GM19438 (cell line): ENCODE measurements at regions not wholly inside any gene's neighbourhood (a gene's known extent, or its start where the extent isn't known, plus 50 kb on each side); places are given as distances from the start of the nearest gene placed in this dataset.

ENCODE experiments used
- ATAC-seq: cut with Tn5 transposase; IDR thresholded peaks from one replicate; pipeline ENCODE4 v1.9.1; 2021; ENCODE audit warnings: low read depth; ENCODE audit not compliant: unreplicated experiment

- ATAC-seq: no peak
Measured at GRCh38 chr16:65521633-65522328, 399.9 kb upstream of the CDH11 start.

GRCh38 chr16:65519402-65519801 lies 397.5 kb upstream of the CDH11 start:
- no peak for ATAC-seq

GRCh38 chr16:65515193-65515592 lies 393.3 kb upstream of the CDH11 start:
- ATAC-seq: no peak

- no peak for ATAC-seq
Measured at GRCh38 chr16:65510850-65511249, 389.0 kb upstream of the CDH11 start.

- ATAC-seq: no peak
Measured at GRCh38 chr16:65510241-65510640, 388.4 kb upstream of the CDH11 start.

GRCh38 chr16:65509172-65509571 lies 387.3 kb upstream of the CDH11 start:
- ATAC-seq: no peak

- no peak for ATAC-seq
Measured at GRCh38 chr16:65500919-65501318, 379.1 kb upstream of the CDH11 start.

GRCh38 chr16:65500007-65500406 lies 378.1 kb upstream of the CDH11 start:
- ATAC-seq: no peak

- no peak for ATAC-seq
Measured at GRCh38 chr16:65499566-65499965, 377.7 kb upstream of the CDH11 start.

- no peak for ATAC-seq
Measured at GRCh38 chr16:65497571-65497970, 375.7 kb upstream of the CDH11 start.

GRCh38 chr16:65495106-65495505 lies 373.2 kb upstream of the CDH11 start:
- no peak for ATAC-seq

- ATAC-seq: no peak
Measured at GRCh38 chr16:65494609-65495008, 372.7 kb upstream of the CDH11 start.

- ATAC-seq: no peak
Measured at GRCh38 chr16:65494080-65494479, 372.2 kb upstream of the CDH11 start.

- no peak for ATAC-seq
Measured at GRCh38 chr16:65490286-65490685, 368.4 kb upstream of the CDH11 start.

GRCh38 chr16:65489531-65490023 lies 367.7 kb upstream of the CDH11 start:
- no peak for ATAC-seq

- ATAC-seq: no peak
Measured at GRCh38 chr16:65487231-65487630, 365.4 kb upstream of the CDH11 start.

GRCh38 chr16:65481956-65482355 lies 360.1 kb upstream of the CDH11 start:
- no peak for ATAC-seq

GRCh38 chr16:65480281-65481091 lies 358.6 kb upstream of the CDH11 start:
- no peak for ATAC-seq

GRCh38 chr16:65476448-65476955 lies 354.6 kb upstream of the CDH11 start:
- ATAC-seq: no peak

- no peak for ATAC-seq
Measured at GRCh38 chr16:65473699-65474098, 351.8 kb upstream of the CDH11 start.

GRCh38 chr16:65469116-65469515 lies 347.3 kb upstream of the CDH11 start:
- no peak for ATAC-seq

GRCh38 chr16:65468133-65468532 lies 346.3 kb upstream of the CDH11 start:
- no peak for ATAC-seq
